Esophagus squamous epithelium (tissue), 5 donors: ENCODE measurements at regions not wholly inside any gene's neighbourhood (a gene's known extent, or its start where the extent isn't known, plus 50 kb on each side); places are given as distances from the start of the nearest gene placed in this dataset.

ENCODE experiments used
- DNase-seq: peaks from one replicate; lab custom pipeline; 2025; lab: John Stamatoyannopoulos, UW
- H3K27ac ChIP-seq, 4 donors: fragments of 200-600 bp; sonication (generic); one replicate each; pipeline ENCODE4 v1.5.1; 2016 to 2019; ENCODE audit warnings: mild to moderate bottlenecking in 1 of 4
- H3K27me3 ChIP-seq, 4 donors: fragments of 200-600 bp; sonication (generic); 1 replicate in 3 of 4; 2 replicates in 1 of 4; pipeline versions ENCODE4 v1.5.1 to v1.6.0; 2017 to 2021; ENCODE audit warnings: antibody characterized with exemption in 1 of 4
- H3K36me3 ChIP-seq, 3 donors: fragments of 200-600 bp; sonication (generic); one replicate each; pipeline ENCODE4 v1.5.1; 2016 to 2019
- H3K4me1 ChIP-seq, 3 donors: fragments of 200-600 bp; sonication (generic); one replicate each; pipeline ENCODE4 v1.5.1; 2017 to 2019
- H3K4me3 ChIP-seq, 4 donors: fragments of 200-600 bp; sonication (generic); 1 replicate in 3 of 4; 2 replicates in 1 of 4; pipeline ENCODE4 v1.5.1; 2016 to 2019; ENCODE audit warnings: mild to moderate bottlenecking in 2 of 4, moderate library complexity in 1 of 4
- H3K9me3 ChIP-seq, 3 donors: fragments of 200-600 bp; sonication (generic); one replicate each; pipeline ENCODE4 v1.5.1; 2016 to 2019
- CTCF ChIP-seq, 6 experiments: fragments of 450-650 bp in 4 of 6; fragments of 200-600 bp in 2 of 6; sonication (generic) in 2 of 6; IDR thresholded peaks; one replicate each; pipeline ENCODE4 v1.5.1; 2016 to 2019; ENCODE audit warnings: antibody characterized with exemption in 6 of 6, mild to moderate bottlenecking in 4 of 6, moderate library complexity in 4 of 6
- POLR2A ChIP-seq, 4 donors: fragments of 450-650 bp; IDR thresholded peaks; one replicate each; pipeline ENCODE4 v1.6.1; 2017; ENCODE audit warnings: antibody characterized with exemption in 4 of 4, mild to moderate bottlenecking in 4 of 4, moderate library complexity in 3 of 4
- WGBS, 2 donors: methylation state at CpG; one replicate each; pipeline ENCODE4 v1.1.5; 2018; 5-methylcytosine and 5-hydroxymethylcytosine counted together
- intact Hi-C: fragments of 100-400 bp; cut with DNase I; formaldehyde crosslinking; loops from one replicate; pipeline ENCODE4 v1.15.0; 2022
- donor health status: DM: yes; HTN: yes; CAD: no.

GRCh38 chr6:145318952-145319351 lies 416.4 kb downstream of the EPM2A start:
- no peaks in the 10 kb centered on the region for H3K36me3 ChIP-seq
- intact Hi-C loops, result no loop called here
- H3K27ac ChIP-seq, result no peak overlapping the region
- TF ChIP-seq CTCF (IDR thresholded peaks at IDR 0.05) (no peak), POLR2A (IDR thresholded peaks at IDR 0.05) (no peak)
- no peak overlapping the region for H3K4me3 ChIP-seq
- DNase-seq, result no peak
- no peaks in the 10 kb centered on the region for H3K9me3 ChIP-seq
- H3K4me1 ChIP-seq, result no peaks in the 10 kb centered on the region
- H3K27me3 ChIP-seq, result no peaks in the 10 kb centered on the region

- TF ChIP-seq CTCF (IDR thresholded peaks at IDR 0.05) (no peak), POLR2A (IDR thresholded peaks at IDR 0.05) (no peak)
- DNase-seq, result no peak
- intact Hi-C loops, result no loop called here
- Histone ChIP-seq H3K9me3 (no peaks in the 10 kb centered on the region), H3K36me3 (no peaks in the 10 kb centered on the region), H3K27ac (no peak overlapping the region), H3K4me3 (no peak overlapping the region), H3K27me3 (no peaks in the 10 kb centered on the region), H3K4me1 (no peaks in the 10 kb centered on the region)
- 69 to 93% methylated on average over 2 of the region's 2 CpGs for WGBS, 2 donors
These were observed 415.7 kb downstream of the EPM2A start for GRCh38 chr6:145319605-145320004.

GRCh38 chr6:145323646-145324045 lies 411.7 kb downstream of the EPM2A start:
- WGBS, 2 donors, result 60 to 63% methylated on average over 1 of the region's 1 CpG
- Histone ChIP-seq H3K27me3 (no peaks in the 10 kb centered on the region), H3K9me3 (no peaks in the 10 kb centered on the region), H3K27ac (no peak overlapping the region), H3K4me1 (no peaks in the 10 kb centered on the region), H3K36me3 (no peaks in the 10 kb centered on the region), H3K4me3 (no peak overlapping the region)
- DNase-seq, result no peak
- TF ChIP-seq POLR2A (IDR thresholded peaks at IDR 0.05), result no peak
- TF ChIP-seq CTCF (IDR thresholded peaks at IDR 0.05), result no peak
- intact Hi-C loops, result no loop called here

- H3K36me3 ChIP-seq, result no peaks in the 10 kb centered on the region
- no peaks in the 10 kb centered on the region for H3K4me1 ChIP-seq
- WGBS, 2 donors, result 20 to 33% methylated on average over 2 of the region's 2 CpGs
- TF ChIP-seq POLR2A (IDR thresholded peaks at IDR 0.05), result no peak
- no peak for DNase-seq
- H3K9me3 ChIP-seq, result no peaks in the 10 kb centered on the region
- no peak overlapping the region for H3K27ac ChIP-seq
- H3K27me3 ChIP-seq, result no peaks in the 10 kb centered on the region
- no peak overlapping the region for H3K4me3 ChIP-seq
- intact Hi-C loops, result no loop called here
These were observed 407.7 kb downstream of the EPM2A start for GRCh38 chr6:145327586-145327985.

GRCh38 chr6:145329257-145329656 lies 406.1 kb downstream of the EPM2A start:
- no peak for DNase-seq
- no peak overlapping the region for H3K4me3 ChIP-seq

More at GRCh38 chr6:145329257-145329656, 406.1 kb downstream of the EPM2A start:
- WGBS, 2 donors, result 33 to 42% methylated on average over 3 of the region's 3 CpGs
- Histone ChIP-seq H3K9me3 (no peaks in the 10 kb centered on the region), H3K36me3 (no peaks in the 10 kb centered on the region), H3K27ac (no peak overlapping the region), H3K4me1 (no peaks in the 10 kb centered on the region), H3K27me3 (no peaks in the 10 kb centered on the region)
- no peak for TF ChIP-seq POLR2A (IDR thresholded peaks at IDR 0.05)
- no peak for TF ChIP-seq CTCF (IDR thresholded peaks at IDR 0.05)
- intact Hi-C loops, result no loop called here
